ENCODE measurements at regions not wholly inside any gene's neighbourhood (a gene's known extent, or its start where the extent isn't known, plus 50 kb on each side); places are given as distances from the start of the nearest gene placed in this dataset.
"Not testable (repeated sequence)": the region's sequence is repeated elsewhere in the genome, so short reads cannot be mapped to it uniquely, and the experiment has no call there.

- no peaks in the 10 kb centered on the region for H3K4me1 Mint-ChIP-seq
- peaks cover 6% of the 10 kb centered on the region for H3K9me3 Mint-ChIP-seq
- ATAC-seq: no peak
- no peak for DNase-seq
- no peaks in the 10 kb centered on the region for H3K36me3 Mint-ChIP-seq (ENCODE audit: low read depth)
- no peak overlapping the region for H3K4me3 Mint-ChIP-seq
- H3K27ac Mint-ChIP-seq: no peak overlapping the region
- peaks cover 9% of the 10 kb centered on the region for H3K27me3 Mint-ChIP-seq
Measured at GRCh38 chr11:135031205-135031989, 619.4 kb upstream of the B3GAT1 start.

GRCh38 chr11:135027461-135027860, 615.4 kb upstream of the B3GAT1 start:
- Mint-ChIP-seq H3K27ac (no peak overlapping the region), H3K4me3 (no peak overlapping the region), H3K27me3 (peaks cover 2% of the 10 kb centered on the region), H3K36me3 (ENCODE audit: low read depth) (no peaks in the 10 kb centered on the region), H3K4me1 (no peaks in the 10 kb centered on the region), H3K9me3 (no peaks in the 10 kb centered on the region)
- DNase-seq (peak; percentile 13), ATAC-seq (no peak)

GRCh38 chr11:135023499-135023898, 611.5 kb upstream of the B3GAT1 start:
- H3K27me3 Mint-ChIP-seq: no peaks in the 10 kb centered on the region
- no peak overlapping the region for H3K4me3 Mint-ChIP-seq
- ATAC-seq (no peak), DNase-seq (no peak)
- no peaks in the 10 kb centered on the region for H3K4me1 Mint-ChIP-seq
- no peaks in the 10 kb centered on the region for H3K9me3 Mint-ChIP-seq
- no peaks in the 10 kb centered on the region for H3K36me3 Mint-ChIP-seq (ENCODE audit: low read depth)
- H3K27ac Mint-ChIP-seq: no peak overlapping the region

- Mint-ChIP-seq H3K9me3 (no peaks in the 10 kb centered on the region), H3K4me3 (no peak overlapping the region), H3K27me3 (no peaks in the 10 kb centered on the region), H3K4me1 (no peaks in the 10 kb centered on the region), H3K36me3 (ENCODE audit: low read depth) (no peaks in the 10 kb centered on the region), H3K27ac (no peak overlapping the region)
- DNase-seq: no peak
- no peak for ATAC-seq
Measured at GRCh38 chr11:135022454-135022853, 610.4 kb upstream of the B3GAT1 start.

- ATAC-seq (no peak), DNase-seq (no peak)
- no peaks in the 10 kb centered on the region for H3K4me1 Mint-ChIP-seq
- H3K36me3 Mint-ChIP-seq (ENCODE audit: low read depth): no peaks in the 10 kb centered on the region
- H3K4me3 Mint-ChIP-seq: no peak overlapping the region
- H3K9me3 Mint-ChIP-seq: no peaks in the 10 kb centered on the region
- H3K27me3 Mint-ChIP-seq: peaks cover 7% of the 10 kb centered on the region
- no peak overlapping the region for H3K27ac Mint-ChIP-seq
Measured at GRCh38 chr11:135019899-135020298, 607.9 kb upstream of the B3GAT1 start.

- H3K27ac Mint-ChIP-seq: no peak overlapping the region
- peaks cover 11% of the 10 kb centered on the region for H3K27me3 Mint-ChIP-seq
- H3K4me1 Mint-ChIP-seq: no peaks in the 10 kb centered on the region
- no peaks in the 10 kb centered on the region for H3K9me3 Mint-ChIP-seq
- H3K36me3 Mint-ChIP-seq (ENCODE audit: low read depth): no peaks in the 10 kb centered on the region
- ATAC-seq (no peak), DNase-seq (no peak)
- no peak overlapping the region for H3K4me3 Mint-ChIP-seq
Measured at GRCh38 chr11:135019343-135019871, 607.4 kb upstream of the B3GAT1 start.

GRCh38 chr11:135017296-135017695, 605.3 kb upstream of the B3GAT1 start:
- Mint-ChIP-seq H3K4me3 (no peak overlapping the region), H3K27me3 (peaks cover 18% of the 10 kb centered on the region), H3K36me3 (ENCODE audit: low read depth) (no peaks in the 10 kb centered on the region), H3K27ac (no peak overlapping the region), H3K9me3 (peaks cover 4% of the 10 kb centered on the region), H3K4me1 (no peaks in the 10 kb centered on the region)
- DNase-seq (no peak), ATAC-seq (no peak)

- DNase-seq: no peak
- Mint-ChIP-seq H3K9me3 (peaks cover 4% of the 10 kb centered on the region), H3K27me3 (peaks cover 18% of the 10 kb centered on the region), H3K36me3 (ENCODE audit: low read depth) (no peaks in the 10 kb centered on the region), H3K27ac (no peak overlapping the region), H3K4me1 (no peaks in the 10 kb centered on the region), H3K4me3 (no peak overlapping the region)
- no peak for ATAC-seq
Measured at GRCh38 chr11:135015966-135016365, 603.9 kb upstream of the B3GAT1 start.

- H3K36me3 Mint-ChIP-seq (ENCODE audit: low read depth); H3K4me1 Mint-ChIP-seq; ATAC-seq; H3K4me3 Mint-ChIP-seq; H3K27ac Mint-ChIP-seq; H3K9me3 Mint-ChIP-seq; DNase-seq: not testable (repeated sequence)
- peaks cover 24% of the 10 kb centered on the region for H3K27me3 Mint-ChIP-seq
Measured at GRCh38 chr11:135011313-135011712, 599.3 kb upstream of the B3GAT1 start.

- DNase-seq (no peak), ATAC-seq (no peak)
- Mint-ChIP-seq H3K9me3 (peaks cover 4% of the 10 kb centered on the region), H3K27me3 (peaks cover 16% of the 10 kb centered on the region), H3K4me3 (no peak overlapping the region), H3K4me1 (no peaks in the 10 kb centered on the region), H3K27ac (no peak overlapping the region), H3K36me3 (ENCODE audit: low read depth) (no peaks in the 10 kb centered on the region)
Measured at GRCh38 chr11:135009125-135009524, 597.1 kb upstream of the B3GAT1 start.

- no peaks in the 10 kb centered on the region for H3K4me1 Mint-ChIP-seq
Measured at GRCh38 chr11:135008412-135008811, 596.4 kb upstream of the B3GAT1 start.

GRCh38 chr11:135008001-135008405, 596.0 kb upstream of the B3GAT1 start:
- no peaks in the 10 kb centered on the region for H3K4me1 Mint-ChIP-seq

More at GRCh38 chr11:135008412-135008811, 596.4 kb upstream of the B3GAT1 start:
- Mint-ChIP-seq H3K4me3 (no peak overlapping the region), H3K27me3 (peaks cover 15% of the 10 kb centered on the region), H3K27ac (no peak overlapping the region), H3K9me3 (peaks cover 4% of the 10 kb centered on the region), H3K36me3 (ENCODE audit: low read depth) (no peaks in the 10 kb centered on the region)
- DNase-seq: no peak
- ATAC-seq: no peak

GRCh38 chr11:135006800-135007199, 594.8 kb upstream of the B3GAT1 start:
- DNase-seq (no peak), ATAC-seq (no peak)
- Mint-ChIP-seq H3K9me3 (no peaks in the 10 kb centered on the region), H3K4me3 (no peak overlapping the region), H3K27ac (no peak overlapping the region), H3K27me3 (peaks cover 11% of the 10 kb centered on the region), H3K36me3 (ENCODE audit: low read depth) (no peaks in the 10 kb centered on the region), H3K4me1 (no peaks in the 10 kb centered on the region)

More at GRCh38 chr11:135008001-135008405, 596.0 kb upstream of the B3GAT1 start:
- Mint-ChIP-seq H3K9me3 (peaks cover 4% of the 10 kb centered on the region), H3K27me3 (peaks cover 11% of the 10 kb centered on the region), H3K4me3 (no peak overlapping the region), H3K36me3 (ENCODE audit: low read depth) (no peaks in the 10 kb centered on the region), H3K27ac (no peak overlapping the region)
- DNase-seq (no peak), ATAC-seq (no peak)

- H3K36me3 Mint-ChIP-seq (ENCODE audit: low read depth): no peaks in the 10 kb centered on the region
- no peaks in the 10 kb centered on the region for H3K4me1 Mint-ChIP-seq
- no peak overlapping the region for H3K4me3 Mint-ChIP-seq
- H3K27me3 Mint-ChIP-seq: peaks cover 11% of the 10 kb centered on the region
- no peak overlapping the region for H3K27ac Mint-ChIP-seq
- no peaks in the 10 kb centered on the region for H3K9me3 Mint-ChIP-seq
- ATAC-seq: no peak
- DNase-seq: no peak
Measured at GRCh38 chr11:135004495-135004894, 592.5 kb upstream of the B3GAT1 start.

- no peaks in the 10 kb centered on the region for H3K9me3 Mint-ChIP-seq
- no peak overlapping the region for H3K27ac Mint-ChIP-seq
- ATAC-seq: no peak
Measured at GRCh38 chr11:135002236-135002635, 590.2 kb upstream of the B3GAT1 start.

More at GRCh38 chr11:135002236-135002635, 590.2 kb upstream of the B3GAT1 start:
- H3K27me3 Mint-ChIP-seq: peaks cover 13% of the 10 kb centered on the region
- no peaks in the 10 kb centered on the region for H3K36me3 Mint-ChIP-seq (ENCODE audit: low read depth)
- DNase-seq: no peak
- H3K4me3 Mint-ChIP-seq: no peak overlapping the region
- no peaks in the 10 kb centered on the region for H3K4me1 Mint-ChIP-seq

All from activated naive CD8-positive, alpha-beta T cell treated with anti-CD3 and anti-CD28 coated beads, Interleukin-2, amount 50 U/mL, for 24 hours (primary cell).